Coronary artery (tissue), 2 donors: ENCODE measurements at regions not wholly inside any gene's neighbourhood (a gene's known extent, or its start where the extent isn't known, plus 50 kb on each side); places are given as distances from the start of the nearest gene placed in this dataset.

ENCODE experiments used
- DNase-seq: peaks from one replicate; pipeline ENCODE4 v3.0.0-alpha.2; 2017; ENCODE audit warnings: low spot score
- H3K27ac ChIP-seq, 2 donors: fragments of 200-600 bp; sonication (generic); one replicate each; pipeline ENCODE4 v1.5.1; 2016 to 2019
- H3K4me3 ChIP-seq: fragments of 200-600 bp; sonication (generic); 2 replicates; pipeline ENCODE4 v1.5.1; 2016; ENCODE audit warnings: mild to moderate bottlenecking, moderate library complexity
- CTCF ChIP-seq: fragments of 200-600 bp; sonication (generic); IDR thresholded peaks from one replicate; pipeline ENCODE4 v1.5.1; 2019; ENCODE audit warnings: antibody characterized with exemption

GRCh38 chr12:25875661-25876060, 82.8 kb upstream of the RASSF8 start:
- Histone ChIP-seq H3K27ac (no peak overlapping the region), H3K4me3 (no peak overlapping the region)
- DNase-seq: no peak
- TF ChIP-seq CTCF: no peak

GRCh38 chr12:25876383-25877045, 82.0 kb upstream of the RASSF8 start:
- TF ChIP-seq CTCF: no peak
- Histone ChIP-seq H3K4me3 (no peak overlapping the region), H3K27ac (no peak overlapping the region)
- DNase-seq: no peak

- H3K4me3 ChIP-seq: no peak overlapping the region
- TF ChIP-seq CTCF: no peak
- no peak for DNase-seq
- H3K27ac ChIP-seq: no peak overlapping the region
These were observed 81.0 kb upstream of the RASSF8 start for GRCh38 chr12:25877446-25877845.

GRCh38 chr12:25882266-25882665, 76.2 kb upstream of the RASSF8 start:
- no peak for TF ChIP-seq CTCF
- Histone ChIP-seq H3K4me3 (no peak overlapping the region), H3K27ac (no peak overlapping the region)
- DNase-seq: no peak

GRCh38 chr12:25883026-25883916, 75.2 kb upstream of the RASSF8 start:
- TF ChIP-seq CTCF: no peak
- Histone ChIP-seq H3K4me3 (no peak overlapping the region), H3K27ac (no peak overlapping the region)
- no peak for DNase-seq

GRCh38 chr12:25884024-25884919, 74.2 kb upstream of the RASSF8 start:
- TF ChIP-seq CTCF: no peak
- no peak for DNase-seq
- Histone ChIP-seq H3K4me3 (no peak overlapping the region), H3K27ac (no peak overlapping the region)
